ENCODE measurements at regions not wholly inside any gene's neighbourhood (a gene's known extent, or its start where the extent isn't known, plus 50 kb on each side); places are given as distances from the start of the nearest gene placed in this dataset.
A peak's percentile ranks its signal among the peaks of the same experiment; 100 is the strongest.

DNA sequence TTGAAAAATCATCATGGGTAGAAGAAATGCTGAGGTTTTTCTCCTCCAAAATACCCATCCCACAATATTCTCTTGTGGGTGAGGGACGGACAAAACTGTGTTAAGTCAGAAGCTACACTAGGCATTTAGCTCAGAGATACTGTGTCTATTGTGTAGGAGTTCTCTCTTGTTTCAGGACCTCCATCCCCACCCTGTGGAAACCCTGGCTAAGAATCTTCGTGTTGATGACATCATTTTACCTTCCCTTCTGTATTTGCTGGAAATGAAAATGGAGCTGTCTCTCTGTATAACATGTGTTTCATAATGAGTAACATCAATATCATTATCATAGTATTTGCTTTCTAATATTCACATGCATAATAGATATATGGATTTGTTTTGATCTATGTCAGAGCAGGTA, 1193.0 kb upstream of the CITED2 start:
- Histone ChIP-seq H3K4me3 (ENCODE audit: insufficient read depth, low read length) (no peak overlapping the region), H3K36me3 (ENCODE audit: insufficient read depth, low read length) (no peaks in the 10 kb centered on the region), H3K27ac (ENCODE audit: low read depth, low read length) (peak overlapping the region; percentile 78), H2AFZ (ENCODE audit: low read length) (peak overlapping the region; percentile 62), H3K79me2 (ENCODE audit: insufficient read depth, low read length) (no peaks in the 10 kb centered on the region), H3K4me1 (ENCODE audit: insufficient read depth, low read length) (peaks cover 35% of the 10 kb centered on the region), H4K20me1 (ENCODE audit: insufficient read depth, low read length) (no peaks in the 10 kb centered on the region), H3K27me3 (ENCODE audit: insufficient read depth, low read length) (no peaks in the 10 kb centered on the region), H3K4me2 (ENCODE audit: insufficient read depth, low read length) (peak overlapping the region; percentile 22), H3K9me3 (ENCODE audit: low read depth, low read length) (no peaks in the 10 kb centered on the region)
- TF ChIP-seq, protein P1, sequence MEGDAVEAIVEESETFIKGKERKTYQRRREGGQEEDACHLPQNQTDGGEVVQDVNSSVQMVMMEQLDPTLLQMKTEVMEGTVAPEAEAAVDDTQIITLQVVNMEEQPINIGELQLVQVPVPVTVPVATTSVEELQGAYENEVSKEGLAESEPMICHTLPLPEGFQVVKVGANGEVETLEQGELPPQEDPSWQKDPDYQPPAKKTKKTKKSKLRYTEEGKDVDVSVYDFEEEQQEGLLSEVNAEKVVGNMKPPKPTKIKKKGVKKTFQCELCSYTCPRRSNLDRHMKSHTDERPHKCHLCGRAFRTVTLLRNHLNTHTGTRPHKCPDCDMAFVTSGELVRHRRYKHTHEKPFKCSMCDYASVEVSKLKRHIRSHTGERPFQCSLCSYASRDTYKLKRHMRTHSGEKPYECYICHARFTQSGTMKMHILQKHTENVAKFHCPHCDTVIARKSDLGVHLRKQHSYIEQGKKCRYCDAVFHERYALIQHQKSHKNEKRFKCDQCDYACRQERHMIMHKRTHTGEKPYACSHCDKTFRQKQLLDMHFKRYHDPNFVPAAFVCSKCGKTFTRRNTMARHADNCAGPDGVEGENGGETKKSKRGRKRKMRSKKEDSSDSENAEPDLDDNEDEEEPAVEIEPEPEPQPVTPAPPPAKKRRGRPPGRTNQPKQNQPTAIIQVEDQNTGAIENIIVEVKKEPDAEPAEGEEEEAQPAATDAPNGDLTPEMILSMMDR (IDR thresholded peaks at IDR 0.05; ENCODE audit: extremely low read depth, low read depth, low read length) = no peak
- DNase-seq (ENCODE audit: insufficient read length, low spot score, missing footprints) = no peak

DNA sequence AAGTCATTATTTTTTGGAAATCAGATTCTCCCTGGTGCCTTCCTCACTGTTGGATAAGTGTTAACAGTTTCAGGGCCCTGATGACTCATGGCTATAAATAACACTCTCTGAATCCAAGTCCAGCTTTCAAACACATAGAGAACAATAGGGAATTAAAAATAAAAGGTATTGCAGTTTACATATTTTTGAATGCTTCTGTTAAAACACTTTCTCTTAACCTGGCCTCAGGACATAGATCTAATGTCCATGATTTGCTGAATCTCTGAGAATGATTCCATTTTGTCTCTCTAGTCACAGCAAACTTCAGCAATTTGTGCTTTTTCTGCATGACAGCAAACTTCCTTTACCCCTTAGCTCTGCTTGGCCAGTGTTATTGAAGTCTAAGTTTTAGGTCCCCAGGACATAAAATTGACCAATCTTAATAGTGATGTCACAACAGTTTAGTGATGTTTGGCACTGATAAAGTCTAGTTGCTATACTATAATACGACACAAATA, 1192.4 kb upstream of the CITED2 start:
- Histone ChIP-seq H2AFZ (ENCODE audit: low read length) (peak overlapping the region; percentile 36), H3K79me2 (ENCODE audit: insufficient read depth, low read length) (no peaks in the 10 kb centered on the region), H4K20me1 (ENCODE audit: insufficient read depth, low read length) (no peaks in the 10 kb centered on the region), H3K36me3 (ENCODE audit: insufficient read depth, low read length) (no peaks in the 10 kb centered on the region), H3K4me1 (ENCODE audit: insufficient read depth, low read length) (peaks cover 29% of the 10 kb centered on the region), H3K27me3 (ENCODE audit: insufficient read depth, low read length) (no peaks in the 10 kb centered on the region), H3K4me2 (ENCODE audit: insufficient read depth, low read length) (peak overlapping the region; percentile 22), H3K4me3 (ENCODE audit: insufficient read depth, low read length) (no peak overlapping the region), H3K27ac (ENCODE audit: low read depth, low read length) (peak overlapping the region; percentile 78), H3K9me3 (ENCODE audit: low read depth, low read length) (no peaks in the 10 kb centered on the region)
- TF ChIP-seq, protein P1 (IDR thresholded peaks at IDR 0.05; ENCODE audit: extremely low read depth, low read depth, low read length) = no peak
- no peak for DNase-seq (ENCODE audit: insufficient read length, low spot score, missing footprints)

DNA sequence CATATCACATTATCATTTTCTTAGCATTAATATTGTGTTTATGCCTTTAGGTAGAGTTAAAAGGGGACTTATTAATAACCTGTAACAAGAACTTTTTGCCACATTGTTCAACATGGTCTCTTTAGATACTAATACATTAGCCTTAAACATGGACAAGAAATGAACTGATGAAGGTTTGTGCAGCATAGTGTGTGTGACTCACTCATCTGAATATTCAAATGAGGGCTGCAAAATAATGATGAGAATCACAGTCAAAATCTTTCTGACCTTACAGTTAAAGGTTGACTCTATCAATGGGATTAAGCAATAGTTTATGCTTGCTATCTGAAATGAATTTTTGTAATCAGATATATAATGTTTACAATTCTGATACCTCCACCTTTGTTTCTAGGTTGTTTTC, 1189.3 kb upstream of the CITED2 start:
- Histone ChIP-seq H3K4me1 (ENCODE audit: insufficient read depth, low read length) (peaks cover 18% of the 10 kb centered on the region), H3K4me3 (ENCODE audit: insufficient read depth, low read length) (no peak overlapping the region), H3K4me2 (ENCODE audit: insufficient read depth, low read length) (no peak overlapping the region), H4K20me1 (ENCODE audit: insufficient read depth, low read length) (no peaks in the 10 kb centered on the region), H3K79me2 (ENCODE audit: insufficient read depth, low read length) (no peaks in the 10 kb centered on the region), H3K36me3 (ENCODE audit: insufficient read depth, low read length) (no peaks in the 10 kb centered on the region), H3K9me3 (ENCODE audit: low read depth, low read length) (no peaks in the 10 kb centered on the region), H3K27ac (ENCODE audit: low read depth, low read length) (no peak overlapping the region), H3K27me3 (ENCODE audit: insufficient read depth, low read length) (no peaks in the 10 kb centered on the region), H2AFZ (ENCODE audit: low read length) (no peak overlapping the region)
- TF ChIP-seq, protein P1 (IDR thresholded peaks at IDR 0.05; ENCODE audit: extremely low read depth, low read depth, low read length) = no peak
- no peak for DNase-seq (ENCODE audit: insufficient read length, low spot score, missing footprints)

DNA sequence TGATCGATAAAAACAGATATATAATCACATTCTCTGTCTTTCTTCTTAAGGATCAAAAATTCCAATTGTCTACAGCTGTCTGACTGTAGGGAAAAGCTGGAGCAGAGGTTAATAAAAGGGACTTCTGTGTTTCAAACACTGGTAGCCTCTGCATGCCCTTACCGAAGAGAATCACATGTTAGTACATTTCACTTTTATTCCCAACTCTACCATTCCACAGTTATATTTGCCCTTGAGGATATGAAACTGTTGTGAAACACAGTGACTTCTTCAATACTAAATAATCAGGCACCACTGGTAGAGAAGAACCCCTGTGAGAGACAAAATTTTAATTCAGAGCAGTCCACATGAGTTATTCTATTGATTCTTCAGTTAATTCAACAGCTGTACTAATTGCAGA, 1187.3 kb upstream of the CITED2 start:
- no peak overlapping the region for H3K4me3 ChIP-seq (ENCODE audit: insufficient read depth, low read length)
- no peak overlapping the region for H3K4me2 ChIP-seq (ENCODE audit: insufficient read depth, low read length)
- no peaks in the 10 kb centered on the region for H3K36me3 ChIP-seq (ENCODE audit: insufficient read depth, low read length)
- TF ChIP-seq, protein P1 (IDR thresholded peaks at IDR 0.05; ENCODE audit: extremely low read depth, low read depth, low read length) = no peak
- H3K27me3 ChIP-seq (ENCODE audit: insufficient read depth, low read length) = no peaks in the 10 kb centered on the region
- H3K27ac ChIP-seq (ENCODE audit: low read depth, low read length) = no peak overlapping the region
- no peak for DNase-seq (ENCODE audit: insufficient read length, low spot score, missing footprints)
- no peak overlapping the region for H2AFZ ChIP-seq (ENCODE audit: low read length)
- H3K4me1 ChIP-seq (ENCODE audit: insufficient read depth, low read length) = peaks cover 6% of the 10 kb centered on the region
- H4K20me1 ChIP-seq (ENCODE audit: insufficient read depth, low read length) = no peaks in the 10 kb centered on the region
- no peaks in the 10 kb centered on the region for H3K9me3 ChIP-seq (ENCODE audit: low read depth, low read length)
- H3K79me2 ChIP-seq (ENCODE audit: insufficient read depth, low read length) = no peaks in the 10 kb centered on the region
